CD14-positive monocyte (primary cell): ENCODE measurements at regions not wholly inside any gene's neighbourhood (a gene's known extent, or its start where the extent isn't known, plus 50 kb on each side); places are given as distances from the start of the nearest gene placed in this dataset.

Source experiments
- DNase-seq, 3 donors: peaks; one replicate each; pipeline ENCODE4 v3.0.0-alpha.2; 2011 to 2022
- H2AFZ ChIP-seq: 2 replicates; pipeline ENCODE4 v1.6.0; 2012; ENCODE audit warnings: mild to moderate bottlenecking, low read depth, low read length, inconsistent platforms; ENCODE audit not compliant: insufficient read depth, poor library complexity, severe bottlenecking
- H3K27ac ChIP-seq, 2 donors: 1 replicate in 1 of 2; 2 replicates in 1 of 2; pipeline ENCODE4 v1.5.1; 2012 to 2013; ENCODE audit warnings: low read length in 2 of 2, control low read depth in 1 of 2, inconsistent platforms in 1 of 2, low read depth in 1 of 2, mild to moderate bottlenecking in 1 of 2
- H3K27me3 ChIP-seq, 2 donors: one replicate each; pipeline versions ENCODE4 v1.6.0 to v1.6.1; 2011 to 2013; ENCODE audit warnings: low read length in 2 of 2; ENCODE audit not compliant: control insufficient read depth in 2 of 2, insufficient read depth in 2 of 2
- H3K36me3 ChIP-seq, 2 donors: replicated peaks in 1 of 2; 1 replicate in 1 of 2; 2 replicates in 1 of 2; pipeline versions ENCODE4 v1.5.1 to v1.6.1; 2012 to 2013; ENCODE audit warnings: low read length in 2 of 2, control low read depth in 1 of 2, inconsistent platforms in 1 of 2, mild to moderate bottlenecking in 1 of 2; ENCODE audit not compliant: insufficient read depth in 2 of 2, control insufficient read depth in 1 of 2
- H3K4me1 ChIP-seq, 2 donors: 1 replicate in 1 of 2; 2 replicates in 1 of 2; pipeline versions ENCODE4 v1.5.1 to v1.6.1; 2012 to 2013; ENCODE audit warnings: low read length in 2 of 2, control low read depth in 1 of 2, inconsistent platforms in 1 of 2, mild to moderate bottlenecking in 1 of 2, moderate library complexity in 1 of 2; ENCODE audit not compliant: insufficient read depth in 2 of 2, control insufficient read depth in 1 of 2
- H3K4me2 ChIP-seq: replicated peaks from 2 replicates; pipeline ENCODE3; 2012; ENCODE audit warnings: low read length, moderate library complexity, mild to moderate bottlenecking; ENCODE audit not compliant: poor library complexity, severe bottlenecking; ENCODE audit errors: extremely low read depth
- H3K4me3 ChIP-seq, 3 experiments: fragments of 200-600 bp in 1 of 3; sonication (generic) in 1 of 3; replicated peaks in 1 of 3; 1 replicate in 2 of 3; 2 replicates in 1 of 3; pipeline ENCODE4 v1.5.1; 2011 to 2013; ENCODE audit warnings: low read length in 3 of 3, mild to moderate bottlenecking in 3 of 3, control low read depth in 2 of 3, low read depth in 2 of 3, inconsistent platforms in 1 of 3, moderate library complexity in 1 of 3
- H3K79me2 ChIP-seq: 2 replicates; pipeline ENCODE4 v1.6.0; 2012; ENCODE audit warnings: mild to moderate bottlenecking, control low read depth, inconsistent platforms, low read length, moderate library complexity; ENCODE audit not compliant: insufficient read depth
- H3K9ac ChIP-seq: 2 replicates; pipeline ENCODE4 v1.6.0; 2017; ENCODE audit warnings: low read length, mild to moderate bottlenecking; ENCODE audit not compliant: insufficient read depth, poor library complexity, severe bottlenecking
- H3K9me3 ChIP-seq, 2 donors: replicated peaks in 1 of 2; 1 replicate in 1 of 2; 2 replicates in 1 of 2; pipeline versions ENCODE4 v1.5.1 to v1.6.1; 2012 to 2013; ENCODE audit warnings: low read length in 2 of 2, control low read depth in 1 of 2; ENCODE audit not compliant: control insufficient read depth in 1 of 2, insufficient read depth in 1 of 2
- H4K20me1 ChIP-seq: 2 replicates; pipeline ENCODE4 v1.6.0; 2012; ENCODE audit warnings: mild to moderate bottlenecking, low read length, control low read depth, moderate library complexity; ENCODE audit not compliant: insufficient read depth
- H3K27ac Mint-ChIP-seq, 7 donors: one replicate each; pipeline ENCODE4 v1.8.0; 2020; ENCODE audit warnings: mild to moderate bottlenecking in 7 of 7, mixed read lengths in 7 of 7, moderate library complexity in 6 of 7, inconsistent platforms in 2 of 7
- H3K27me3 Mint-ChIP-seq, 3 donors: one replicate each; pipeline ENCODE4 v1.8.0; 2021 to 2022; ENCODE audit warnings: low read depth in 3 of 3, mild to moderate bottlenecking in 3 of 3, mixed read lengths in 3 of 3, moderate library complexity in 3 of 3, inconsistent platforms in 1 of 3
- H3K36me3 Mint-ChIP-seq, 2 donors: one replicate each; pipeline ENCODE4 v1.8.0; 2020; ENCODE audit warnings: mixed read lengths in 2 of 2, inconsistent platforms in 1 of 2, mild to moderate bottlenecking in 1 of 2
- H3K4me1 Mint-ChIP-seq: one replicate; pipeline ENCODE4 v1.8.0; 2020; ENCODE audit warnings: mild to moderate bottlenecking, mixed read lengths
- H3K4me3 Mint-ChIP-seq, 2 donors: one replicate each; pipeline ENCODE4 v1.8.0; 2020; ENCODE audit warnings: mild to moderate bottlenecking in 2 of 2, mixed read lengths in 2 of 2, moderate library complexity in 1 of 2
- H3K9me3 Mint-ChIP-seq, 7 donors: one replicate each; pipeline ENCODE4 v1.8.0; 2020 to 2022; ENCODE audit warnings: mixed read lengths in 7 of 7, mild to moderate bottlenecking in 6 of 7, moderate library complexity in 6 of 7, inconsistent platforms in 2 of 7
- intact Hi-C, 2 donors: fragments of 100-400 bp; cut with micrococcal nuclease; formaldehyde crosslinking; loops; one replicate each; pipeline versions ENCODE4 v1.15.0 to v1.15.1; 2023
- TF ChIP-seq, protein P1 (sequence below): fragments of 200-600 bp; IDR thresholded peaks from one replicate; pipeline ENCODE4 v1.8.0; 2022; ENCODE audit warnings: antibody characterized with exemption, mild to moderate bottlenecking

- H3K4me3 Mint-ChIP-seq, result no peak overlapping the region
- no peak overlapping the region for H3K27ac Mint-ChIP-seq
- H3K36me3 Mint-ChIP-seq, result no peaks in the 10 kb centered on the region
- Histone ChIP-seq H3K4me1 (no peaks in the 10 kb centered on the region), H3K27ac (no peak overlapping the region), H3K79me2 (no peaks in the 10 kb centered on the region), H3K4me3 (no peak overlapping the region), H3K9me3 (peaks cover 0 to 8% of the 10 kb centered on the region in 2 donors), H4K20me1 (no peaks in the 10 kb centered on the region), H2AFZ (no peak overlapping the region), H3K36me3 (no peaks in the 10 kb centered on the region), H3K27me3 (no peaks in the 10 kb centered on the region), H3K4me2 (no peak overlapping the region), H3K9ac (no peak overlapping the region)
- TF ChIP-seq, protein P1, sequence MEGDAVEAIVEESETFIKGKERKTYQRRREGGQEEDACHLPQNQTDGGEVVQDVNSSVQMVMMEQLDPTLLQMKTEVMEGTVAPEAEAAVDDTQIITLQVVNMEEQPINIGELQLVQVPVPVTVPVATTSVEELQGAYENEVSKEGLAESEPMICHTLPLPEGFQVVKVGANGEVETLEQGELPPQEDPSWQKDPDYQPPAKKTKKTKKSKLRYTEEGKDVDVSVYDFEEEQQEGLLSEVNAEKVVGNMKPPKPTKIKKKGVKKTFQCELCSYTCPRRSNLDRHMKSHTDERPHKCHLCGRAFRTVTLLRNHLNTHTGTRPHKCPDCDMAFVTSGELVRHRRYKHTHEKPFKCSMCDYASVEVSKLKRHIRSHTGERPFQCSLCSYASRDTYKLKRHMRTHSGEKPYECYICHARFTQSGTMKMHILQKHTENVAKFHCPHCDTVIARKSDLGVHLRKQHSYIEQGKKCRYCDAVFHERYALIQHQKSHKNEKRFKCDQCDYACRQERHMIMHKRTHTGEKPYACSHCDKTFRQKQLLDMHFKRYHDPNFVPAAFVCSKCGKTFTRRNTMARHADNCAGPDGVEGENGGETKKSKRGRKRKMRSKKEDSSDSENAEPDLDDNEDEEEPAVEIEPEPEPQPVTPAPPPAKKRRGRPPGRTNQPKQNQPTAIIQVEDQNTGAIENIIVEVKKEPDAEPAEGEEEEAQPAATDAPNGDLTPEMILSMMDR, result no peak
- intact Hi-C loops, result no loop called here
- H3K4me1 Mint-ChIP-seq, result no peaks in the 10 kb centered on the region
- peaks cover 3 to 18% (median 13%) of the 10 kb centered on the region in 7 donors for H3K9me3 Mint-ChIP-seq
- DNase-seq, result no peak
- peaks cover 0 to 6% (median 0%) of the 10 kb centered on the region in 3 donors for H3K27me3 Mint-ChIP-seq
These were observed 57.8 kb upstream of the MMADHC start for GRCh38 chr2:149645391-149645790.
